KMS-11 (cell line): ENCODE measurements at regions not wholly inside any gene's neighbourhood (a gene's known extent, or its start where the extent isn't known, plus 50 kb on each side); places are given as distances from the start of the nearest gene placed in this dataset.
"Not testable (repeated sequence)": the region's sequence is repeated elsewhere in the genome, so short reads cannot be mapped to it uniquely, and the experiment has no call there.

Source experiments
- H2AFZ ChIP-seq: fragments of 200-600 bp; sonication (generic); 2 replicates; pipeline ENCODE4 v1.6.1; 2016; ENCODE audit warnings: antibody characterized with exemption, mixed run types, low read depth
- H3K27ac ChIP-seq: fragments of 200-600 bp; sonication (generic); 2 replicates; pipeline ENCODE4 v1.6.1; 2016; ENCODE audit warnings: mild to moderate bottlenecking, mixed run types
- H3K27me3 ChIP-seq: fragments of 200-600 bp; sonication (generic); 2 replicates; pipeline ENCODE4 v1.6.1; 2017; ENCODE audit warnings: mild to moderate bottlenecking, low read depth, mixed run types, moderate library complexity; ENCODE audit not compliant: insufficient read depth
- H3K36me3 ChIP-seq: fragments of 200-600 bp; sonication (generic); 2 replicates; pipeline ENCODE4 v1.6.1; 2017; ENCODE audit warnings: mild to moderate bottlenecking, mixed run types; ENCODE audit not compliant: insufficient read depth
- H3K4me1 ChIP-seq: fragments of 200-600 bp; sonication (generic); 2 replicates; pipeline ENCODE4 v1.6.1; 2016; ENCODE audit warnings: mild to moderate bottlenecking, low read depth, mixed run types; ENCODE audit not compliant: poor library complexity, severe bottlenecking
- H3K4me2 ChIP-seq: fragments of 200-600 bp; sonication (generic); 2 replicates; pipeline ENCODE4 v1.7.0; 2016; ENCODE audit warnings: mild to moderate bottlenecking, mixed run types
- H3K4me3 ChIP-seq: fragments of 200-600 bp; sonication (generic); IDR thresholded peaks from 2 replicates; pipeline ENCODE4 v1.6.1; 2017; ENCODE audit warnings: low read depth, low read length, mixed read lengths; ENCODE audit not compliant: insufficient read depth
- H3K79me2 ChIP-seq: fragments of 200-600 bp; sonication (generic); 2 replicates; pipeline ENCODE4 v1.6.1; 2016; ENCODE audit warnings: low read depth, mixed run types; ENCODE audit not compliant: insufficient read depth
- H3K9ac ChIP-seq: fragments of 200-600 bp; sonication (generic); 2 replicates; pipeline ENCODE4 v1.6.1; 2016; ENCODE audit warnings: mild to moderate bottlenecking, mixed run types
- H4K20me1 ChIP-seq: fragments of 200-600 bp; sonication (generic); 2 replicates; pipeline ENCODE4 v1.6.1; 2016; ENCODE audit warnings: mild to moderate bottlenecking, mixed run types; ENCODE audit not compliant: insufficient read depth
- TF ChIP-seq, protein P1 (sequence below): fragments of 200-600 bp; sonication (generic); conservative IDR thresholded peaks from 2 replicates; pipeline ENCODE4 v1.6.1; 2017; ENCODE audit warnings: low read depth, mild to moderate bottlenecking, antibody characterized with exemption, low read length, moderate library complexity, mixed read lengths

DNA sequence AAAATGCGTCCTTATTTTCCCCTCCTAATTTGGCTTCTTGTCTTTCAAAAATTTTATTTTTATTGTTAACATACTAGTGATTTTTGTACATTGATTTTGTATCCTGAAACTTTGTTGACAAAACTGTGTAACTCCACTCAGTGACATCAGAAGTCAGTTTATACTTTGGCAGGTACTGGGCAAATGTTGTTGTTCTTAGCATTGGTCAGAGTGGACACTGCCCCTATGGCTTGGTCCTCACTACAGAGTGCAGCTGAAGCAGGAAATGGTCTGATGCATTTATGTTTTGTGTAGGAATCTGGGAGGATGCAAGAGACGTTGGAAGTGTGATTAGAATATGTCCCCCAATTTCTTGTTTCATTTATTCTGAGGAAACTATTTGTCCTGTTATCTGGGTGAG is 205.5 kb upstream of the CENPE start:
- Histone ChIP-seq H2AFZ (no peak overlapping the region), H3K36me3 (no peaks in the 10 kb centered on the region), H3K4me2 (no peak overlapping the region), H3K4me1 (peaks cover 16% of the 10 kb centered on the region), H3K4me3 (no peak overlapping the region), H3K27ac (no peak overlapping the region), H4K20me1 (no peaks in the 10 kb centered on the region), H3K27me3 (no peaks in the 10 kb centered on the region), H3K79me2 (no peaks in the 10 kb centered on the region), H3K9ac (no peak overlapping the region)
- TF ChIP-seq, protein P1, sequence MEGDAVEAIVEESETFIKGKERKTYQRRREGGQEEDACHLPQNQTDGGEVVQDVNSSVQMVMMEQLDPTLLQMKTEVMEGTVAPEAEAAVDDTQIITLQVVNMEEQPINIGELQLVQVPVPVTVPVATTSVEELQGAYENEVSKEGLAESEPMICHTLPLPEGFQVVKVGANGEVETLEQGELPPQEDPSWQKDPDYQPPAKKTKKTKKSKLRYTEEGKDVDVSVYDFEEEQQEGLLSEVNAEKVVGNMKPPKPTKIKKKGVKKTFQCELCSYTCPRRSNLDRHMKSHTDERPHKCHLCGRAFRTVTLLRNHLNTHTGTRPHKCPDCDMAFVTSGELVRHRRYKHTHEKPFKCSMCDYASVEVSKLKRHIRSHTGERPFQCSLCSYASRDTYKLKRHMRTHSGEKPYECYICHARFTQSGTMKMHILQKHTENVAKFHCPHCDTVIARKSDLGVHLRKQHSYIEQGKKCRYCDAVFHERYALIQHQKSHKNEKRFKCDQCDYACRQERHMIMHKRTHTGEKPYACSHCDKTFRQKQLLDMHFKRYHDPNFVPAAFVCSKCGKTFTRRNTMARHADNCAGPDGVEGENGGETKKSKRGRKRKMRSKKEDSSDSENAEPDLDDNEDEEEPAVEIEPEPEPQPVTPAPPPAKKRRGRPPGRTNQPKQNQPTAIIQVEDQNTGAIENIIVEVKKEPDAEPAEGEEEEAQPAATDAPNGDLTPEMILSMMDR, result no peak

GRCh38 chr4:103402198-103402597 is 204.1 kb upstream of the CENPE start:
- H2AFZ ChIP-seq, result no peak overlapping the region
- H3K36me3 ChIP-seq, result no peaks in the 10 kb centered on the region
- H3K9ac ChIP-seq, result no peak overlapping the region
- H3K79me2 ChIP-seq, result no peaks in the 10 kb centered on the region
- H3K4me1 ChIP-seq, result peaks cover 16% of the 10 kb centered on the region
- no peak overlapping the region for H3K4me3 ChIP-seq
- TF ChIP-seq, protein P1, result no peak
- no peak overlapping the region for H3K4me2 ChIP-seq
- no peaks in the 10 kb centered on the region for H4K20me1 ChIP-seq
- no peaks in the 10 kb centered on the region for H3K27me3 ChIP-seq
- H3K27ac ChIP-seq, result no peak overlapping the region

DNA sequence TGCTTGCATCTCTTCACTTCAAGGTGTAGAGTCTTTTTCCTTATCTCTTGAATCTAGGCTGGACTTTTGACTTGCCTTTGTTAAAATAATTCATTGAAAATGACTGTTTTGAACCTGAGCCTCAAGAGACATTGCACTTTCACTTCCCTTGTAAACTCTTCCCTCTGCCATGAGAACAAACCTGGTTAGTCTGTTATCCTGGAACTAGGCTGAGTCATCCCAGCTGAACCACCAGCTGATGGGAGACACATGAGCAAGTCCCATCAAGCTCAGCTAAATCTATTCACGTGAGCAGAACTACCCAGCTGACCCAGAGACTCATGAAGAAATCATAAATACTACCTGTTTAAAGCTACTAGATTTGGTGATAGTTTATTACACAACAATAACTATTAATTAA is 202.3 kb upstream of the CENPE start:
- Histone ChIP-seq H4K20me1 (no peaks in the 10 kb centered on the region), H2AFZ (no peak overlapping the region), H3K4me2 (no peak overlapping the region), H3K79me2 (no peaks in the 10 kb centered on the region), H3K9ac (no peak overlapping the region), H3K27me3 (no peaks in the 10 kb centered on the region), H3K4me3 (no peak overlapping the region), H3K4me1 (peaks cover 6% of the 10 kb centered on the region), H3K27ac (no peak overlapping the region), H3K36me3 (no peaks in the 10 kb centered on the region)
- TF ChIP-seq, protein P1, result no peak

DNA sequence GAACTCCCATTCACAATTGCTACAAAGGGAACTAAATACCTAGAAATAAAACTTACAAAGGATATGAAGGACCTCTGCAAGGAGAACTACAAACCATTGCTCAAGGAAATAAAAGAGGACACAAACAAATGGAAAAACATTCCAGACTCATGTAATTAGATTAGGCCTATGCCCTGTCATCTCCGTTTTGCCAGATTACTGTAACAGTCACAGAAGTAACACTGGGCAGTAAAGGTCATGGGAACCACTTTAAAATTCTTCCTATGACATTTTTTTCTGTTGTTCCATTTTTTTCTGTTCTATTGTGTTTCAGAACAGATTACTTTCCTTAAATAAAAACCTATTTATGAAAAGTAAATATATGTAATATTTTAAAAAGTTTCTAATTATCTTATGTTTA is 199.4 kb upstream of the CENPE start:
- TF ChIP-seq, protein P1, result no peak
- H3K79me2 ChIP-seq, result no peaks in the 10 kb centered on the region
- H3K36me3 ChIP-seq, result no peaks in the 10 kb centered on the region
- H4K20me1 ChIP-seq, result no peaks in the 10 kb centered on the region
- no peak overlapping the region for H3K27ac ChIP-seq
- H2AFZ ChIP-seq, result no peak overlapping the region
- no peaks in the 10 kb centered on the region for H3K27me3 ChIP-seq
- no peak overlapping the region for H3K4me2 ChIP-seq
- H3K4me1 ChIP-seq, result no peaks in the 10 kb centered on the region
- no peak overlapping the region for H3K4me3 ChIP-seq
- H3K9ac ChIP-seq, result no peak overlapping the region

- not testable (repeated sequence) for H3K4me2 ChIP-seq, H3K9ac ChIP-seq, H2AFZ ChIP-seq, H3K36me3 ChIP-seq, H3K4me3 ChIP-seq, H4K20me1 ChIP-seq, H3K4me1 ChIP-seq, H3K79me2 ChIP-seq, H3K27ac ChIP-seq, H3K27me3 ChIP-seq
Observed at GRCh38 chr4:103387508-103388011, 189.4 kb upstream of the CENPE start.

- H3K4me1 ChIP-seq, H3K27me3 ChIP-seq, H3K36me3 ChIP-seq: not testable (repeated sequence)
Observed at GRCh38 chr4:103385565-103385964, 187.4 kb upstream of the CENPE start.

More at GRCh38 chr4:103385565-103385964, 187.4 kb upstream of the CENPE start:
- H3K27ac ChIP-seq, H4K20me1 ChIP-seq, H3K9ac ChIP-seq, H3K4me2 ChIP-seq, H3K4me3 ChIP-seq, H3K79me2 ChIP-seq, H2AFZ ChIP-seq: not testable (repeated sequence)
